ENCODE measurements at regions not wholly inside any gene's neighbourhood (a gene's known extent, or its start where the extent isn't known, plus 50 kb on each side); places are given as distances from the start of the nearest gene placed in this dataset.

- DNase-seq (ENCODE audit: low read depth, low spot score) = no peak
- H3K4me3 ChIP-seq (ENCODE audit: low read length) = no peak overlapping the region
Measured at GRCh38 chr12:127239781-127240180, 1027.2 kb upstream of the TMEM132C start.

DNA sequence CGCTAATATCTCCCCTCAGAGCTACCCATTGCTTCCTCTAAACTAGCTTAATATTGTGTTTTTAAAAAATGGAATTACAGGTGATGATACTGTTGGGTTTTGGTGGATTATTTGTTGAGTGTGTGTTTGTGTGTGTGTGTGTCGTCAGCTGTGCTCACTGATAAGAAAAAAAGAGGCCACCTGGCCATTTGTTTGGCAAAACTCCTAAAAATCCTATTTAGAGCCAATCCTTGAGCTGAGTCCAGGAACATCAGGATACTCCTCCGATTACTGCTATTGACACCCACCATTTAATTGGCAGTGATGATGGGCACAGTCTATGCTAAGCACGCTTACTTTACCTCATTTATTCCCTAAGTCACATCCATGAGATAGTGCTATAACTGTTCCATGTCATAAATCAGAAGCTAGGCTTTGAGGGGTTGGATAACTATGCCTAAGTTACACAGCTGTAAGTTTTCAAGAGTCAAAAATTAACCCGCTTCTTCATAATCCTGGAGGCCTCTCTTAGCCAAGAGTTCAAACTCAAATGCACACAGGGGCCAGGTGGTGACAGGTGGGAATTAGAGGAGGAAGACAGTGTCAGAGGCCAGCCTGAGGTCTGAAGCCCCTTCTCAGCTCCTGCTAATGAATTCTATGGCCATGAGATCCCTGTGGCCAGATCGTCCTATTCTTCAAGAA is 1026.6 kb upstream of the TMEM132C start:
- DNase-seq (ENCODE audit: low read depth, low spot score) = no peak
- H3K4me3 ChIP-seq (ENCODE audit: low read length) = no peak overlapping the region

- DNase-seq (ENCODE audit: low read depth, low spot score) = no peak
- no peak overlapping the region for H3K4me3 ChIP-seq (ENCODE audit: low read length)
Measured at GRCh38 chr12:127241072-127241817, 1025.7 kb upstream of the TMEM132C start.

DNA sequence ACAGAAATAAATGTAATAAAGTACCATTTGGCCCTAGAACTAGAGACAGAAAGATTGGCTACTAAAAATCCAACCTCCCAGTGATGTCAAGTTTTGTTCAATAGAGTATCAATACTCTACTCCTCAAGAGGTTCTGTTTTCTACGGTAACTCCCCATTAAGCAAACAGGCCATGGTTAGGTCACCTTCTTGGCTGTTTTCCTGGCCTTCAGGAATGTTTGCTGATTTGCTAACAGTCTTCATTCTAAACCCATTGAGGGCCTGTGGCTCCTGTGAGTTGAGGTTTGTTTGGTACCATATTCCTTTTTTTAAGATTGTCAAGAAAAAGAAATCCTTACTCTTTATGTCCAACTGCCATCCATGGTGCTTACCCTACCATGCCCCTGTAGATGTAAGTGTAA is 1022.0 kb upstream of the TMEM132C start:
- DNase-seq (ENCODE audit: low read depth, low spot score) = no peak
- no peak overlapping the region for H3K4me3 ChIP-seq (ENCODE audit: low read length)

DNA sequence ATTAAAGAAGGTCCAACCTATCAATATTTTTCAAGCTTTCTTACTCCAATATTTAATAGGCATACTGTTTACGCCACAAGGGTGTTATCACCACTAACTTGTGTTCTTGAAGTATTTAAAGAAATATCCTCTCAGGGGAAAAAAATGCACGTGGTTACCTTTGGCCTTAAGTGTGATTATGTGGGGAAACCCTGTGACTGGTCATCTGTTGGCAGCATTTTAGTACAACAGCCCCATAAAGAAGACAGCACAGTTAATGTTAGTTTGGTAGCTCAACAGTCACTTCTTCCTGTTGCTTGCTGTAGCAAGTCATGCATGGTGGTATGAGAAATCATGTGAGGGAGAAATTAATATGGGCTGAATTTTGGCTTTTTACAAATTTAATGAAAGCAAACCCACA is 1021.5 kb upstream of the TMEM132C start:
- H3K4me3 ChIP-seq (ENCODE audit: low read length) = no peak overlapping the region
- DNase-seq (ENCODE audit: low read depth, low spot score) = no peak

- DNase-seq (ENCODE audit: low read depth, low spot score) = no peak
- H3K4me3 ChIP-seq (ENCODE audit: low read length) = no peak overlapping the region
Measured at GRCh38 chr12:127247937-127248336, 1019.0 kb upstream of the TMEM132C start.

DNA sequence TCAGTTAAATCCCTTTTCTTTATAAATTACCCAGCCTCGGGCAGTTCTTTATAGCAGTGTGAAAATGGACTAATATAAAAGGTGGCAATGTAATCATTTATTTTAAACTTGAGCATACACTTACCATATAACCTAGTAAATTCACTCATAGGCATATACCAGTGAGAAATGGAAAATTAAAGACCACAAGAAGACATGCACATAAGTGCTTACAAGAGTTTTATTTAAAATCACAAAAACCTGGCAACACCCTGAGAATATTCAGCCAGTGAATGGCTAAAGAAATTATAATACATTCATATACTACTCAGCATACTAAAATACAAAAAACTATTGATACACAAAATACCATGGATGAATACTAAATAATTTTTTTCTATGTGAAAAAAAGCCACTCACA is 1017.5 kb upstream of the TMEM132C start:
- no peak for DNase-seq (ENCODE audit: low read depth, low spot score)
- no peak overlapping the region for H3K4me3 ChIP-seq (ENCODE audit: low read length)

- H3K4me3 ChIP-seq (ENCODE audit: low read length) = no peak overlapping the region
- no peak for DNase-seq (ENCODE audit: low read depth, low spot score)
Measured at GRCh38 chr12:127253797-127254327, 1013.1 kb upstream of the TMEM132C start.

- H3K4me3 ChIP-seq (ENCODE audit: low read length) = no peak overlapping the region
- no peak for DNase-seq (ENCODE audit: low read depth, low spot score)
Measured at GRCh38 chr12:127254420-127254955, 1012.5 kb upstream of the TMEM132C start.

DNA sequence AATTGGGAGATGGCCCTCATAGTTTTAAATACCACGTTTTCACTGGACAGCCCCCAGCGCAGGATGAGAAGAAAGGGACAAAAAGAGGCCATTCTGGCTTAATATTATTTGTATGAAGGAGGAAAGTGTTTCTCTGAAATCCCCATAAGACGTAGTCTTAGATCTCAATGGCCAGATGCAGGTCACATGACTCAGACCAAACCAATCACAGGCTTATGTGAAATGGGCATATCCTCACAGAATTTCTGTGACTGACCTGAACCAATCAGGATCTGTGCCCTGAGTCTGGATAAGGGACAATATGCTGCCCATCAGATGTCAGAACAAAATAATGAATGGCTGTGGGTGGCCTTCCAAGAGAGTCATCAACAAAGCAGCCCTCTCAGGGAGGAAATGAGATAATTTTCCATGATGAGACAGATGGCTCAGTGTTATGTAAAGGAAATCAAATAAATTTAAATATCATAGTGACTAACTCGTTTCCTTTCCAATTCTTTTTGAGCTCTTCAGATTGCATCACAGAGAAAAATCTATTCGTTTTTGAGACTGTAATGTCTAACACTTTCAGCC is 1009.5 kb upstream of the TMEM132C start:
- DNase-seq (ENCODE audit: low read depth, low spot score) = no peak
- H3K4me3 ChIP-seq (ENCODE audit: low read length) = no peak overlapping the region

- H3K4me3 ChIP-seq (ENCODE audit: low read length) = no peak overlapping the region
- no peak for DNase-seq (ENCODE audit: low read depth, low spot score)
Measured at GRCh38 chr12:127260531-127260930, 1006.4 kb upstream of the TMEM132C start.

GRCh38 chr12:127260999-127261398 is 1006.0 kb upstream of the TMEM132C start:
- no peak for DNase-seq (ENCODE audit: low read depth, low spot score)
- no peak overlapping the region for H3K4me3 ChIP-seq (ENCODE audit: low read length)

- no peak overlapping the region for H3K4me3 ChIP-seq (ENCODE audit: low read length)
- DNase-seq (ENCODE audit: low read depth, low spot score) = no peak
Measured at GRCh38 chr12:127262615-127263014, 1004.4 kb upstream of the TMEM132C start.

DNA sequence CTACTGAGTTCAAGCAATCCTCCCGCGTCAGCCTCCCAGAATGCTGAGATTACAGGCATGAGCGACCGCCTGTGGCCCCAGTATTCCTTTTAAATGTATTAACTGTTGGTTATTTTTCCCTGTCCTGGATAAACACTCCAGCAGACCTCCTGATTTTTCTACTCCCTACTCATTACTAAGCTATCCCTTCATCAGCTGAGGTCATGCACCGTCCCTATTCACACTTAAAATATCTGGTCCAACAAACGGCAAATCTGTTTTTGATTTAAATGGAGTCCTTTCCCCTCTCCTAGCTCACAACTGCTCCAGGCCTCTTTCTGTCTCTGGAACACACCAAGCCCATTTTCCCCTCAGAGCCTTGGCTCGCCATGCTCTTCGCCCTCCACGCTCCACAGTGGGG is 1003.3 kb upstream of the TMEM132C start:
- no peak overlapping the region for H3K4me3 ChIP-seq (ENCODE audit: low read length)
- no peak for DNase-seq (ENCODE audit: low read depth, low spot score)

GRCh38 chr12:127267128-127267527 is 999.8 kb upstream of the TMEM132C start:
- no peak for DNase-seq (ENCODE audit: low read depth, low spot score)
- no peak overlapping the region for H3K4me3 ChIP-seq (ENCODE audit: low read length)

GRCh38 chr12:127268213-127268612 is 998.8 kb upstream of the TMEM132C start:
- no peak for DNase-seq (ENCODE audit: low read depth, low spot score)
- H3K4me3 ChIP-seq (ENCODE audit: low read length) = no peak overlapping the region

GRCh38 chr12:127268706-127269425 is 998.1 kb upstream of the TMEM132C start:
- no peak for DNase-seq (ENCODE audit: low read depth, low spot score)
- H3K4me3 ChIP-seq (ENCODE audit: low read length) = no peak overlapping the region

- no peak for DNase-seq (ENCODE audit: low read depth, low spot score)
- no peak overlapping the region for H3K4me3 ChIP-seq (ENCODE audit: low read length)
Measured at GRCh38 chr12:127270193-127270592, 996.8 kb upstream of the TMEM132C start.

DNA sequence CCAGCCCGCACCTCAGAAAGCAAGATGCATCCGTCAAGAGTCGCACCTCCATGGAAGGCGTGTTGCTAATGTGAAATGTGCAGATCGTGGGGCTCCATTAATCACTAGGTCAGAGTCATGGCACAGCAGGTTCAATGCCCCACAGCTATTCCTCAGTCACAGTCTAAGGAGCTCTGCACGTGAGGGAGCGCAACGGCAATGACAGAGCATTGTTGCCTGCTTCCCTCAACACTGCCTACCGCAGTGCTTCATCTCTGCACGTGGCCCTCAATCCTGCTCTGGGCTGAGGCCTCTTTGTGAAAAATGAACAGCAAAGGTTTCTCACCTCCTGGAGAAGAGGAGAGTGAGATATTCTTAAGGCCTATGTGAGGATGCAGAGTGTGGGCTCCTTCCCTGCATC is 995.2 kb upstream of the TMEM132C start:
- no peak for DNase-seq (ENCODE audit: low read depth, low spot score)
- H3K4me3 ChIP-seq (ENCODE audit: low read length) = no peak overlapping the region

Measured in Jurkat, Clone E6-1 (cell line).